NCI-H2196 treated with DMSO at 0.1 percent for 48 hours (cell line): ENCODE measurements at regions not wholly inside any gene's neighbourhood (a gene's known extent, or its start where the extent isn't known, plus 50 kb on each side); places are given as distances from the start of the nearest gene placed in this dataset.
"Not testable (repeated sequence)": the region's sequence is repeated elsewhere in the genome, so short reads cannot be mapped to it uniquely, and the experiment has no call there.

Experiments used
- DNase-seq: peaks from one replicate; lab custom pipeline; 2025; ENCODE audit not compliant: unreplicated experiment; lab: John Stamatoyannopoulos, UW

- peak; percentile 28 for DNase-seq
Observed at GRCh38 chr11:126149759-126150625, 61.5 kb downstream of the RPUSD4 start.

DNA sequence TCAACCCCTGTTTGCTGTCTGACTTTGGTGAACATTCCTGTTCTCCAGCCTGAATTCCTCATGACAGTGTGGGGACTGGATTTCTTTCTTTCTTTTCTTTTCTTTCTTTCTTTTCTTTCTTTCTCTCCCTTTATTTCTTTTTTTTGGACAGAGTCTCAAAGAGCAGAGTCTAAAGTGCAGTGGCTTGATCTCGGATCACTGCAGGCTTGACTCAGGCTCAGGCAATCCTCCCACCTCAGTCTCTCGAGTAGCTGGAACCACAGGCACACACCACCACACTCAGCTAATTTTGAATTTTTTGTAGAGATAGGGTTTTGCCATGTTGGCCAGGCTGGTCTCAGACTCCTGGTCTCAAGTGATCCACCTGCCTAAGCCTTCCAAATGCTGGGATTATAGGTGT, 63.1 kb downstream of the RPUSD4 start:
- DNase-seq: no peak

GRCh38 chr11:126147208-126148111, 64.0 kb downstream of the RPUSD4 start:
- DNase-seq: peak; percentile 33

GRCh38 chr11:126146454-126147192, 64.8 kb downstream of the RPUSD4 start:
- peak; percentile 81 for DNase-seq

GRCh38 chr11:126145954-126146353, 65.5 kb downstream of the RPUSD4 start:
- DNase-seq: no peak

- not testable (repeated sequence) for DNase-seq
Observed at GRCh38 chr11:126143491-126143890, 68.0 kb downstream of the RPUSD4 start.

DNA sequence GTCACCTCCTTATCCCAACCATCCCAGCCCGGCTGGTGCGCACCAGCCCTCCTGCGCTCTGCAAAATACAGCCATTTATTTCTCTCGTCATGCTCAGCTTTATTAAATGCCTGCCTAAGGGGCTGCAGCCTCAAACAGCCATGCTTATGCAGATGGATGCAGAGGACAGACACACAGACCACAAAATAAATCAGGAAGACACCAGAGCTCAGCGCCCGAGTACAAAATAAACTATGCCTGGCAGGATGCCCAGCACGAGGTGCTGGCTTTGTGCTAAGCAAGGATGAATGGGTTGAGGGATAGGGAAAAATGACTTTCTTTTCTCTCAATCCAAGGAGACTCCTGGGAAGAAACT, 70.5 kb downstream of the RPUSD4 start:
- no peak for DNase-seq

- no peak for DNase-seq
Observed at GRCh38 chr11:126140201-126140925, 71.1 kb downstream of the RPUSD4 start.

- DNase-seq: no peak
Observed at GRCh38 chr11:126139111-126140091, 72.0 kb downstream of the RPUSD4 start.

DNA sequence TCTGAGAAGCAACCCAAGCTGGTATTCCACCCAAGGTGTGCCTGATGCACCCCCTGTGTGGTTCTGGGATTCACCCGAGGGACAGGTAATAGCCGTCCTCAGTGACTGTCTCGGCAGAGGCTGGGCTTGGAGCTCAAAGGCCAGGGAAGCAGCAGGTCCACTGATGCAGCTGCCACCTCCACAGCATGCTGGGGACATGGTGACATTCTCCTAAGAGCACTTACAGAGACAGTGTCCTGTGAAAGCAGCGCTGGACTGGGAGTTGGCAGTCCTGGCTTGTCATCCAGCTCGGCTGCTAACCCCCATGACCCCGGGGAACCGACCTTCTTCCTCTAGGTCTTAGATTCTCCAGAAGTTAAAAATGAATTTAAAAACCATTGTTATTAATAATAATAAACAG, 72.8 kb downstream of the RPUSD4 start:
- DNase-seq: no peak

DNA sequence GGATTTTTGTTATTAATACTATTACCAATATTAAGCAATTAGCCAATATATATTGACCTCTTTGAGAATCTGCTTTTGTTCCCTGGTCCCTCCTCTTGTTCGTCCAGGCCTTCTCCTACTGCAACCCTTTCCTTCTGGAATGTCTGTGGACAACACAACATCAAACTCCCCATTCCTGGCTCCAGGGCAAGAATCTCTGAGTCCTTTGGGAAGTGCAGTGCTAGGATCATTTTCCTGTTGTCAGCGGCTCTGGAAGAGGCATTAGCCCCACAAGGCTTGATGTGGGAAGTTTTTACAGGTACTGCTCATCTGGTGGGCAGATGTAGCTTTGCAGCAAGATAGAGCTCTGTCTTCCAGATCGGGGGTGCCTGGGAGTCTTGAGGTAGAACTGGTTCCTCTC, 74.3 kb downstream of the RPUSD4 start:
- no peak for DNase-seq

- DNase-seq: no peak
Observed at GRCh38 chr11:126136507-126136906, 73.8 kb upstream of the CDON start.

DNA sequence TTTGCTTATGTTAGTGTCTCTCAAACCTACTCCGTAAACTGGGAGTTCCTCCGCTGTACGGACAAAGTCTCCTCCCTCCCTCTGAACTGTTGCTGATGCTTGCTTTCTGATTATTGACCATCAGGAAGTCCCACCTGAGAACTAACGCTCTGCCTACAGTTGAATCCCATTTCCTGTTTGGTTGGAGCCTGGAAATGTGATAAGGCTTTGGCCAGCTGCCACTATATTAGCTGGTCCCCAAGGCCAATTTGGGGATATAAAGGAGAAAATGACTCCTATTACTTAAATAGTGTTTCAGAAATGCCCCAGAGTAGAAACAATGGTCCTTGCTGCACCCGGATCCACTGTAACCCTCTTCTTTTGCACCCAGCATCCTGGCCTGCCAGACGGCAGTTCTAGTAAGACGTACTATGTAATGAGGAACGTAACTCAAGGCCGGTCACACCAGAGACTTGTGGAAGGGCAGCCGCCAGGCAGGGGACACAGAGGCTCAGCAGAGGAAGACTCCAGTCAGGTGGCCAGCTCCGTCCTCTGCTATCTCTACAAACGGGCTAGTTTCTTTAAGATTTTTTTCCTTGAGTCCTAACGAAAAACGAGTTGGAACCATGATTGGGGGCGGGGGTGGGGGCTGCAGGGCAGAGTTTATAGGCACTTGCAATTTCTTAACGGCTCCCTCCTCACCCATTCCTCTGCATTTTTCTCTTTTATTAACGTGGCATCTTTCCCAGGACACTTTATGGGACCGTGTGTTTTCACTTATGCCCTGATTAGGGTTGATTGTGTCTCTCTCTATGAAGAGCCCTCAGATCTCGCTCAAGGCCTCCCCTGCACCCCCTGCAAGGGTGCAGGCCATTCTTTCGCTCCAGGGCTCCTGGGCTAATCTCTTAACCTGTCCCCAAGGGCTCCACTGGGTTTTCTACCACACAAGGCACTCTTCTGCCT, 72.8 kb upstream of the CDON start:
- no peak for DNase-seq

DNA sequence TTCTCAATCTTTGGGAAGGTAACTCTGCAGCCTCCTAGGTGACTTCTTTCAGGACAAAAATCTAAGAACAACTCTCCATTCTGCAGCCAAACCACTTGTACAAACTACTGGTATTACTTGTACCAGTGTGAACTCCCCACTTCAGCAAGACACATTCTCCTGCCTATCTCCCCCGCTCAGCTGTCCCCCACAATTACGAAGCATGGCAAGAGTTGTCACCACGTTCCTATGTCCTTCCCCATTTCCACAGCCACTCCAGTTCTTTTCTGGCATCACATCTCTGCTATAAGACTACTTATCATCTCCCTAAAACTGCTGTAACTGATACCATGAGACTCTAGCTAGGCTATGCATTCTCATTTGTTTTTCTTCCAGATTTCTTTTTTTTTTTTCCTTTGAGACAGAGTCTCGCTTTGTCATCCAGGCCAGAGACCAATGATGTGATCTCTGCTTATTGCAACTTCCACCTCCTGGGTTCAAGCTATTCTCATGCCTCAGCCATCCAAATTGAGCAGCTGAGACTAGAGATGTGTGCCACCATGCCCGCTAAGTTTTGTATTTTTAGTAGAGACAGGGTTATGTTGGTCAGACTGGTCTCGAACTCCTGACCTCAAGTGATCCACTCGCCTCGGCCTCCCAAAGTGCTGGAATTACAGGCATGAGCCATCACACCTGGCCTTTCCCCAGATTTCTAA, 71.9 kb upstream of the CDON start:
- no peak for DNase-seq

DNA sequence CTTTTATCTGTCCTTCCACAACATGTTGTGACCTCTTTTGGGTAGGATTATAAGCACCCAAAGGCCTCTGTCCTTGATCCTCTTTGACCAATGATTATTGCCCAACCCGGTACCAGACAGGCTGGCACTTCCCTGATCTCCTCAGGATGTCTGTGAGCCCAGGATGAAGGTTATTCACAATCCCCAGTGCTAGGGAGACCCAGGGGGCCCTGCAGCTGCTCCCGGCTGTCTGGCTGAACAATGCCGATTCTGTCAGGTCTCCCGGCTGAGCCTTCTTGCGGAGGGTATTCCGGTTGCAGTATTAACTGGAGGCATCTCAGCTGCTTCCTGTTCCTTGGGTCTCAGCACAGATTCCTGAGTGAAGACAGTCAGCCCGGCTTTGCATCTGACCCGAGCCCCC, 71.2 kb upstream of the CDON start:
- DNase-seq: no peak

- DNase-seq: peak; percentile 47
Observed at GRCh38 chr11:126132319-126132718, 69.7 kb upstream of the CDON start.

GRCh38 chr11:126130781-126131180, 68.1 kb upstream of the CDON start:
- not testable (repeated sequence) for DNase-seq
